GM12878 (cell line): ENCODE measurements at regions not wholly inside any gene's neighbourhood (a gene's known extent, or its start where the extent isn't known, plus 50 kb on each side); places are given as distances from the start of the nearest gene placed in this dataset.

ENCODE experiments used
- ATAC-seq: fragments of 200-7000 bp; cut with Tn5 transposase; 3 replicates; pipeline ENCODE4 v1.9.1; 2020; ENCODE audit warnings: mild to moderate bottlenecking, moderate library complexity
- BruUV-seq: library from RNA; stranded (reverse); fragments of 400-500 nt; replicated peaks from 2 replicates; lab custom pipeline; 2021; lab: Mats Ljungman, UMichigan
- CTCF ChIA-PET: fragments of 300-600 bp; sonication (Branson Sonifier 250); formaldehyde crosslinking; extraction: SDS; loops from one replicate; lab custom pipeline; 2021; ENCODE audit warnings: inconsistent platforms; lab: Yijun Ruan, JAX
- POLR2A ChIA-PET: fragments of 350-600 bp; formaldehyde crosslinking; extraction: SDS; loops from one replicate; lab custom pipeline; 2021; ENCODE audit warnings: inconsistent platforms; lab: Charles Lee
- RAD21 ChIA-PET: fragments of 300-600 bp; sonication (Branson Sonifier 250); formaldehyde crosslinking; loops from one replicate; lab custom pipeline; 2023; ENCODE audit warnings: antibody characterized with exemption; ENCODE audit not compliant: unreplicated experiment; lab: Charles Lee
- SMC1A ChIA-PET: fragments of 300-600 bp; sonication (Branson Sonifier 250); formaldehyde crosslinking; loops from one replicate; lab custom pipeline; 2023; ENCODE audit not compliant: unreplicated experiment, uncharacterized antibody; lab: Charles Lee
- DNase-seq: peaks from one replicate; pipeline ENCODE4 v3.0.0-alpha.2; 2011; ENCODE audit warnings: low read depth, low spot score
- FAIRE-seq: peaks from 3 replicates; lab custom pipeline; 2011; peaks lifted over from hg19 to GRCh38; lab: Jason Lieb, UNC
- H2AFZ ChIP-seq: 2 replicates; pipeline ENCODE4 v1.6.0; 2011; ENCODE audit warnings: low read depth, low read length, control low read depth; ENCODE audit not compliant: control insufficient read depth
- H3K27ac ChIP-seq: 2 replicates; pipeline ENCODE4 v1.5.1; 2011; ENCODE audit warnings: control low read depth; ENCODE audit not compliant: control insufficient read depth, insufficient read depth
- H3K27me3 ChIP-seq, 2 experiments: replicated peaks in 1 of 2; 2 replicates each; pipeline versions ENCODE4 v1.6.0 to v1.6.1; 2011; ENCODE audit warnings: low read length in 1 of 2; ENCODE audit not compliant: control insufficient read depth in 2 of 2, insufficient read depth in 2 of 2
- H3K36me3 ChIP-seq, 2 experiments: 2 replicates each; pipeline ENCODE4 v1.5.1; 2011; ENCODE audit warnings: low read length in 1 of 2; ENCODE audit not compliant: control insufficient read depth in 2 of 2, insufficient read depth in 2 of 2
- H3K4me1 ChIP-seq: 2 replicates; pipeline ENCODE4 v1.6.1; 2011; ENCODE audit warnings: mild to moderate bottlenecking, low read length, moderate library complexity, mixed read lengths; ENCODE audit not compliant: control insufficient read depth, insufficient read depth
- H3K4me2 ChIP-seq: 2 replicates; pipeline ENCODE4 v1.6.0; 2011; ENCODE audit warnings: control low read depth; ENCODE audit not compliant: control insufficient read depth, insufficient read depth
- H3K4me3 ChIP-seq: fragments of 200-600 bp; sonication (generic); 2 replicates; pipeline ENCODE4 v1.5.1; 2016
- H3K79me2 ChIP-seq: 2 replicates; pipeline ENCODE4 v1.6.0; 2011; ENCODE audit warnings: low read length; ENCODE audit not compliant: control insufficient read depth, insufficient read depth
- H3K9ac ChIP-seq: 2 replicates; pipeline ENCODE4 v1.8.0; 2011; ENCODE audit warnings: low read length, control low read depth, mixed read lengths; ENCODE audit not compliant: control insufficient read depth, insufficient read depth
- H3K9me3 ChIP-seq: replicated peaks from 3 replicates; pipeline ENCODE4 v1.5.1; 2011; ENCODE audit warnings: mild to moderate bottlenecking, low read length; ENCODE audit not compliant: control insufficient read depth, insufficient read depth
- H4K20me1 ChIP-seq: 2 replicates; pipeline ENCODE4 v1.6.0; 2011; ENCODE audit not compliant: control insufficient read depth, insufficient read depth
- CEBPZ ChIP-seq: fragments of 150-350 bp; IDR thresholded peaks from 2 replicates; pipeline ENCODE4 v1.6.1; 2016; ENCODE audit warnings: low read depth, low read length
- MYB ChIP-seq: fragments of 150-350 bp; IDR thresholded peaks from 2 replicates; pipeline ENCODE4 v1.6.1; 2014; ENCODE audit warnings: mild to moderate bottlenecking, low read depth, low read length, borderline replicate concordance
- MYC ChIP-seq: IDR thresholded peaks from 2 replicates; pipeline ENCODE4 v1.6.1; 2011; ENCODE audit warnings: mild to moderate bottlenecking, low read length, moderate library complexity, inconsistent platforms; ENCODE audit not compliant: insufficient read depth, insufficient replicate concordance, insufficient read length, severe bottlenecking
- NR2F1 ChIP-seq: fragments of 450-650 bp; conservative IDR thresholded peaks from 2 replicates; pipeline ENCODE4 v1.6.1; 2017; ENCODE audit warnings: mild to moderate bottlenecking
- POLR2AphosphoS5 ChIP-seq: IDR thresholded peaks from 2 replicates; pipeline ENCODE4 v1.6.1; 2011; ENCODE audit warnings: mild to moderate bottlenecking, low read length, inconsistent platforms
- ZBTB11 ChIP-seq: fragments of 450-650 bp; formaldehyde crosslinking; IDR thresholded peaks from 2 replicates; pipeline ENCODE4 v1.5.0; 2022; ENCODE audit warnings: mild to moderate bottlenecking, missing genetic modification characterization
- ZBTB4 ChIP-seq: fragments of 450-650 bp; formaldehyde crosslinking; IDR thresholded peaks from 2 replicates; pipeline ENCODE4 v1.4.0; 2022; ENCODE audit warnings: mild to moderate bottlenecking, moderate library complexity
- WGBS: methylation state at CpG from one replicate; pipeline ENCODE4 v1.1.6; 2016; ENCODE audit warnings: low lambda C conversion rate; ENCODE audit not compliant: insufficient replicate concordance, insufficient coverage; ENCODE audit errors: missing lambda C conversion rate; 5-methylcytosine and 5-hydroxymethylcytosine counted together
- in situ Hi-C: fragments of 300-500 bp; cut with MboI; formaldehyde crosslinking; loops from 9 replicates; pipeline ENCODE4 v1.14.3; 2018; ENCODE audit warnings: mixed read lengths
- intact Hi-C: fragments of 100-400 bp; cut with micrococcal nuclease; formaldehyde crosslinking; loops from one replicate; pipeline ENCODE4 v1.14.2; 2022; ENCODE audit not compliant: unreplicated experiment

GRCh38 chr14:28949503-28949902, 182.9 kb downstream of the FOXG1 start:
- Histone ChIP-seq H3K4me1 (no peaks in the 10 kb centered on the region), H3K9ac (no peak overlapping the region), H3K27ac (no peak overlapping the region), H3K79me2 (no peaks in the 10 kb centered on the region), H2AFZ (no peak overlapping the region), H3K36me3 (no peaks in the 10 kb centered on the region), H3K27me3 (no peaks in the 10 kb centered on the region), H4K20me1 (no peaks in the 10 kb centered on the region), H3K4me2 (no peak overlapping the region), H3K4me3 (no peak overlapping the region), H3K9me3 (no peaks in the 10 kb centered on the region)
- TF ChIP-seq POLR2AphosphoS5 (no peak), ZBTB4 (no peak), ZBTB11 (CRISPR knock-in tag) (no peak), MYB (no peak), NR2F1 (no peak), CEBPZ (no peak), MYC (no peak)
- ChIA-PET CTCF (no interaction called here), SMC1A (no interaction called here), RAD21 (no interaction called here), POLR2A (no interaction called here)
- 50% methylated on average over 2 of the region's 2 CpGs for WGBS
- DNase-seq: no peak
- no TSS peak for BruUV-seq
- no peak for FAIRE-seq
- no peak for ATAC-seq
- in situ Hi-C loops (no loop called here), intact Hi-C loops (no loop called here)
